CD4-positive, alpha-beta T cell treated with Interleukin-1 beta for 1 hour (primary cell): ENCODE measurements at regions not wholly inside any gene's neighbourhood (a gene's known extent, or its start where the extent isn't known, plus 50 kb on each side); places are given as distances from the start of the nearest gene placed in this dataset.
A peak's percentile ranks its signal among the peaks of the same experiment; 100 is the strongest.

Source experiments
- DNase-seq, 2 donors: peaks; one replicate each; pipeline ENCODE4 v3.0.0-alpha.2; 2020 to 2022

GRCh38 chr2:30310371-30310770, 79.0 kb downstream of the LBH start:
- DNase-seq: no peak

GRCh38 chr2:30310955-30311354, 79.6 kb downstream of the LBH start:
- DNase-seq: no peak

GRCh38 chr2:30311711-30312110, 80.4 kb downstream of the LBH start:
- DNase-seq: no peak

- DNase-seq: no peak
Observed at GRCh38 chr2:30312916-30313315, 81.6 kb downstream of the LBH start.

GRCh38 chr2:30314981-30315380, 83.6 kb downstream of the LBH start:
- DNase-seq: no peak

- peak; percentile 12 to 46 for DNase-seq
Observed at GRCh38 chr2:30315391-30316063, 84.2 kb downstream of the LBH start.

GRCh38 chr2:30316408-30316807, 85.1 kb downstream of the LBH start:
- DNase-seq: no peak

GRCh38 chr2:30318987-30319782, 87.9 kb downstream of the LBH start:
- DNase-seq: no peak

- no peak for DNase-seq
Observed at GRCh38 chr2:30321466-30321865, 90.1 kb downstream of the LBH start.

GRCh38 chr2:30323499-30323898, 92.2 kb downstream of the LBH start:
- DNase-seq: no peak

- no peak for DNase-seq
Observed at GRCh38 chr2:30324245-30324908, 93.0 kb downstream of the LBH start.

GRCh38 chr2:30325600-30326328, 94.4 kb downstream of the LBH start:
- DNase-seq: no peak

GRCh38 chr2:30326497-30326896, 95.2 kb downstream of the LBH start:
- DNase-seq: no peak

GRCh38 chr2:30331038-30331437, 99.7 kb downstream of the LBH start:
- DNase-seq: no peak

GRCh38 chr2:30331869-30332268, 100.5 kb downstream of the LBH start:
- no peak for DNase-seq

GRCh38 chr2:30332791-30333453, 101.6 kb downstream of the LBH start:
- no peak for DNase-seq

- peak; percentile 11 to 21 for DNase-seq
Observed at GRCh38 chr2:30334762-30335363, 103.5 kb downstream of the LBH start.

GRCh38 chr2:30336084-30336483, 104.8 kb downstream of the LBH start:
- peak in 1 of 2 donors; percentile 5 for DNase-seq

GRCh38 chr2:30336978-30337841, 105.9 kb downstream of the LBH start:
- DNase-seq: peak; percentile 38 to 62

GRCh38 chr2:30338475-30338874, 107.1 kb downstream of the LBH start:
- no peak for DNase-seq

- no peak for DNase-seq
Observed at GRCh38 chr2:30339071-30339470, 107.7 kb downstream of the LBH start.
